ENCODE measurements at regions not wholly inside any gene's neighbourhood (a gene's known extent, or its start where the extent isn't known, plus 50 kb on each side); places are given as distances from the start of the nearest gene placed in this dataset.

GRCh38 chr1:213481395-213481794, 430.4 kb downstream of the RPS6KC1 start:
- TF ChIP-seq CTCF (IDR thresholded peaks at IDR 0.05) (no peak), NR3C1 (CRISPR knock-in tag; conservative IDR thresholded peaks at IDR 0.05; ENCODE audit: low read depth) (no peak), ATF3 (CRISPR knock-in tag; conservative IDR thresholded peaks at IDR 0.05) (no peak), ESRRA (CRISPR knock-in tag; IDR thresholded peaks at IDR 0.05; ENCODE audit: borderline replicate concordance) (no peak)
